ENCODE measurements at regions not wholly inside any gene's neighbourhood (a gene's known extent, or its start where the extent isn't known, plus 50 kb on each side); places are given as distances from the start of the nearest gene placed in this dataset.

- ChIA-PET POLR2A (interaction anchor here (1.1 kb wide), 1 partner anchor 13 kb away, joined by 4 read pairs; no protein-coding TSS in a partner anchor), CTCF (ENCODE audit: low intra/inter-chr PET ratio) (no interaction called here)
- WGBS (ENCODE audit: insufficient coverage, low coverage, missing lambda C conversion rate), result 0% methylated on average over 2 of the region's 2 CpGs
- Histone ChIP-seq H3K9me3 (replicated peaks; ENCODE audit: control insufficient read depth, insufficient read depth, low read depth, low read length) (no peaks in the 10 kb centered on the region), H2AFZ (ENCODE audit: low read depth, low read length) (no peak overlapping the region), H3K4me3 (no peak overlapping the region), H3K36me3 (ENCODE audit: control insufficient read depth, insufficient read depth, low read length) (no peaks in the 10 kb centered on the region), H3K79me2 (ENCODE audit: control insufficient read depth, insufficient read depth, low read length) (no peaks in the 10 kb centered on the region), H4K20me1 (replicated peaks; ENCODE audit: control insufficient read depth, insufficient read depth, low read length) (no peaks in the 10 kb centered on the region), H3K4me2 (ENCODE audit: insufficient read depth, low read length) (no peak overlapping the region), H3K4me1 (replicated peaks in 1 of 2; ENCODE audit: control insufficient read depth in 2 of 2, insufficient read depth in 2 of 2, low read length in 2 of 2) (no peaks in the 10 kb centered on the region), H3K27ac (ENCODE audit: extremely low read depth, low read depth, low read length) (no peak overlapping the region), H3K27me3 (ENCODE audit: control insufficient read depth in 2 of 2, insufficient read depth in 2 of 2, low read length in 2 of 2) (peaks cover 2 to 13% of the 10 kb centered on the region in 2 experiments; a peak in 2 of 5 replicates), H3K9me1 (ENCODE audit: control insufficient read depth, insufficient read depth, low read length) (no peaks in the 10 kb centered on the region), H3K9ac (ENCODE audit: insufficient read depth in 1 of 2, low read depth in 2 of 2, low read length in 2 of 2) (no peak overlapping the region)
- DNase-seq (ENCODE audit: extremely low read depth in 1 of 4, low spot score in 3 of 4) (no peak), FAIRE-seq (no peak), ATAC-seq (no peak)
- in situ Hi-C loops (cut with MboI), result no loop called here
- no TSS peak for BruUV-seq (replicated peaks)
- intact Hi-C loops (cut with micrococcal nuclease), result no loop called here
- no peak for TF ChIP-seq GABPA (tag; conservative IDR thresholded peaks at IDR 0.05; ENCODE audit: low read depth)
- TF ChIP-seq HDAC6 (IDR thresholded peaks at IDR 0.05; ENCODE audit: low read depth, low read length), result no peak
- no peak for TF ChIP-seq ZNF584 (CRISPR knock-in tag; IDR thresholded peaks at IDR 0.05; ENCODE audit: low read depth)
- no peak for TF ChIP-seq ZNF511 (CRISPR knock-in tag; IDR thresholded peaks at IDR 0.05)
- no peak for TF ChIP-seq ESRRA (IDR thresholded peaks at IDR 0.05; ENCODE audit: borderline replicate concordance, low read depth)
- TF ChIP-seq FUS (optimal IDR thresholded peaks at IDR 0.05; ENCODE audit: low read depth, low read length), result no peak
- no peak for TF ChIP-seq SMARCA4 (IDR thresholded peaks at IDR 0.05)
- TF ChIP-seq HEY1 (CRISPR knock-in tag; IDR thresholded peaks at IDR 0.05; ENCODE audit: borderline replicate concordance), result no peak
- TF ChIP-seq KLF1 (tag; IDR thresholded peaks at IDR 0.05), result no peak
- TF ChIP-seq, protein P1, sequence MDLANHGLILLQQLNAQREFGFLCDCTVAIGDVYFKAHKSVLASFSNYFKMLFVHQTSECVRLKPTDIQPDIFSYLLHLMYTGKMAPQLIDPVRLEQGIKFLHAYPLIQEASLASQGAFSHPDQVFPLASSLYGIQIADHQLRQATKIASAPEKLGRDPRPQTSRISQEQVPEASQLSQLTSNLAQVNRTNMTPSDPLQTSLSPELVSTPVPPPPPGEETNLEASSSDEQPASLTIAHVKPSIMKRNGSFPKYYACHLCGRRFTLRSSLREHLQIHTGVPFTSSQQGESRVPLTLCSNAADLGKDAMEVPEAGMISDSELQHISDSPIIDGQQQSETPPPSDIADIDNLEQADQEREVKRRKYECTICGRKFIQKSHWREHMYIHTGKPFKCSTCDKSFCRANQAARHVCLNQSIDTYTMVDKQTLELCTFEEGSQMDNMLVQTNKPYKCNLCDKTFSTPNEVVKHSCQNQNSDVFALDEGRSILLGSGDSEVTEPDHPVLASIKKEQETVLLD (IDR thresholded peaks at IDR 0.05), result no peak
- no peak for TF ChIP-seq KDM1A (IDR thresholded peaks at IDR 0.05)
- TF ChIP-seq THRAP3 (IDR thresholded peaks at IDR 0.05; ENCODE audit: borderline replicate concordance), result no peak
- no peak for TF ChIP-seq ZKSCAN8 (CRISPR knock-in tag; IDR thresholded peaks at IDR 0.05)
- TF ChIP-seq, protein P2, sequence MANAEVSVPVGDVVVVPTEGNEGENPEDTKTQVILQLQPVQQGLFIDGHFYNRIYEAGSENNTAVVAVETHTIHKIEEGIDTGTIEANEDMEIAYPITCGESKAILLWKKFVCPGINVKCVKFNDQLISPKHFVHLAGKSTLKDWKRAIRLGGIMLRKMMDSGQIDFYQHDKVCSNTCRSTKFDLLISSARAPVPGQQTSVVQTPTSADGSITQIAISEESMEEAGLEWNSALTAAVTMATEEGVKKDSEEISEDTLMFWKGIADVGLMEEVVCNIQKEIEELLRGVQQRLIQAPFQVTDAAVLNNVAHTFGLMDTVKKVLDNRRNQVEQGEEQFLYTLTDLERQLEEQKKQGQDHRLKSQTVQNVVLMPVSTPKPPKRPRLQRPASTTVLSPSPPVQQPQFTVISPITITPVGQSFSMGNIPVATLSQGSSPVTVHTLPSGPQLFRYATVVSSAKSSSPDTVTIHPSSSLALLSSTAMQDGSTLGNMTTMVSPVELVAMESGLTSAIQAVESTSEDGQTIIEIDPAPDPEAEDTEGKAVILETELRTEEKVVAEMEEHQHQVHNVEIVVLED (CRISPR knock-in tag; IDR thresholded peaks at IDR 0.05), result no peak
- TF ChIP-seq ZNF280A (IDR thresholded peaks at IDR 0.05; ENCODE audit: low read depth, partially characterized antibody), result no peak
- no peak for TF ChIP-seq KLF10 (CRISPR knock-in tag; IDR thresholded peaks at IDR 0.05)
Observed at GRCh38 chr21:38590449-38591217, 92.4 kb upstream of the ERG start.
